Activated naive CD4-positive, alpha-beta T cell (primary cell): ENCODE measurements at regions not wholly inside any gene's neighbourhood (a gene's known extent, or its start where the extent isn't known, plus 50 kb on each side); places are given as distances from the start of the nearest gene placed in this dataset.

ENCODE experiments used
- DNase-seq, 4 experiments: peaks; one replicate each; lab custom pipeline; 2025; lab: John Stamatoyannopoulos, UW

DNA sequence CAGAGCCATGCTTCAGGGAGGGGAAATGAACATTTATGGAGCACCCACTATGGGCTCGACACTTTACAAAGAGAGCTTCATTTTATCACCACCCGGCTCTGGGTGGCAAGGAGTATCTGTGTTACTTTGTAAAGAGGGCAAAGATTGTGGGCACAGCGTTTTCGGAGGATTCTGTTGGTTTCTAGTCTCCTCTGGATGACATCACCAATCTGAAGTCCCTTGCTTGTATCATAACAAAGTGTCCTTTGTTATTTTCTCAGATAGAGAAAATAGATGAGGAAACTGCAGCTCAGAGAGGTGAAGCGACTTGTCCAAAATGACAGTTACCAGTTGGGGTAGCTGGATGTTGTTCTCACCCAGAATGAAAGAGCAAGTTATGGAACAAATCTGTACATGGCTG, 162.8 kb downstream of the GLI2 start:
- DNase-seq: no peak

DNA sequence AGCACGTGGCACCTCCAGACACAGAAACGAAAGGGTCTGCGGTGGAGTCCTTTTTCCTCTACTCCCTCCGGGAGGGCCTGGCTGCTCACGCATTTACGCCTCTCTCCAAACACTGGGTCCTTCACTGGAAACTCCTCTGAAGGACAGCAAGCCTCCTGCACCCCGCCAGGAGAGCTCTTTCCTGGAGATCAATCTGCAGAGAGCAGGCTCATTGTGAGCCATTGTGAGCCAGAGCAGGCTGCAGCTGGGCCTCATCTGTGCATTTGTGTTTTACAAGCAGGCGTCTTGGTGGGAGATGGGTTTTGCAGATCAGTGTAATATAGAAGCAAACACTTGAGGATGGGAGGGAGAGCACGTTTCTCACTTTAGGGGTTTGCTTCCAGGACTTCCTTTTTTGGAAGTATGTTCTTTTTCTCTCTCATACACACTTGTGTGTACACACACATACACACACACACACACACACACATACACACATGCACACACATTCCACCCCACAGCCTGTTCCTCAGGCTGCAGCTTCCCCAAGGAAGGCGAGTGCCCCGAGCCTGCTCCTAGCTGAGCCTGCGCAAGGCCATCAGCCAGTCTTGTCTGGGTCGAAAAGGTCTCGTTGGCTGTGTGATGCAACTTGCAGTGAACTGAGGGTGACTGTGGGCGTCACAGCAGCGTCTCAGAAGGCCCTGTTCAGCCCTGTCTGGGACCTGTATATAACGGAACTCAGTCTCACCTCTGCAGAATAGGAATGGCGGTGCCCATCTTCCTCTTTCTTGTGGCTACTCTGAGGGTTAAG, 163.5 kb downstream of the GLI2 start:
- no peak for DNase-seq

GRCh38 chr2:120899771-120900170, 164.1 kb downstream of the GLI2 start:
- no peak for DNase-seq

DNA sequence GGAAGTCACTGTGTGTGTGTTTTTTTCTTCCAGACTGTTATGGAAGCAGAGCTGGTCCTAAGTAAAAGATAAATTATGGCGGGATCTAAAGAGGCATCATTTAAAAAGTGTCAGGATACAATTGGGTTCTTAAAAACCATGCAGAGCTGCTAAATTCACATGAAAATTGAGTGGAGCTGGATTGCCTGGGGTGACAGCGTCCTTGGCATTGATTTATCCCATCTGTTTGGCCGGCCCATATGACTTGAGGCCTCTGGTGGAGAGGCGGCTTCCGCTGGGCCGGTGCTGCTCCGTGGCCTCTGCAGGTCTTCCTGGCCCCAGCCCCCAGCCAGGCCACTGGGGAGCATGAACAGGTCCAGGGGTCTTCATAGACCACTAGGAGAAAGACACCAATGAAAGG, 165.5 kb downstream of the GLI2 start:
- DNase-seq: no peak

DNA sequence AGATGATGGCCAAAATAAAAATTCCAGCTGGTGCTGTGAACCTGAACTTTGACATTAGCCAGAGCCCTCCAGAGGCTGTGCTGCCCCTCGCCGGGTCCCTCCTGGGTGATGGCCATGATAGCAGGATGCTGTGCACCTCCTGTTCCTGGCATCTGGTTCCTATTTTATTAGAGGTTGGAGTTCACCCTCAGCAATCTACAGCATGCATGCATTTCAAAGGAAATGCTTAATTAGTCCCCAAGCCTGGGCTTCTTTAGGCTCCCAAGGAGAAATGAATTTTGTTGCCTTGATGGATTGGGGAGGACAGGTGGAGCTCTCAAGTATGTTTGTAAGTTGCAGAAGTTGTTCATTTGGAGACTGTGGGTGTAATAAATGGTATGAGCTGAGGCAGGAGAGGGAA, 166.9 kb downstream of the GLI2 start:
- DNase-seq: no peak

- DNase-seq: no peak
Measured at GRCh38 chr2:120904379-120904778, 168.7 kb downstream of the GLI2 start.

DNA sequence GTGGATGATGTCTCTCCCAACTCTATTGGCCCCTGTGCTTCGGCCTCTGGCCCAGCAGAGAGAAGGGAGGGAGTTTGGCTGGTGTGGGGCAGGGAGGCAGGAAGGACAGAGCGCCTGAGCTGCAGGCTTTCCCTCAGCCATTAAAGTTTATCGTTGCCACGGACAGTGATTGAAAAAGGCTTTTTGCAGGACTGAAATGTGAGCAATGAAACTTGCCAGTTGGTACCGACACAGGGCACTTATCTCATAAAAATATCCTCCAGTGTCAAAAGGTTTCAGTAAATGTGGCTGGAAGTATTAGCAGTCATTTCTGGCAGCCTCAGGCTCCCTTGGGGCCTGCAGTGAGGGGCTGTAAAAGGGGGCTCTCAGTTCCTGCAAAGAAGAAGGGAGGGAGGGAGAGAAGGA, 169.2 kb downstream of the GLI2 start:
- DNase-seq: no peak

GRCh38 chr2:120905298-120905697, 169.6 kb downstream of the GLI2 start:
- no peak for DNase-seq

- no peak for DNase-seq
Measured at GRCh38 chr2:120905824-120906571, 170.3 kb downstream of the GLI2 start.

DNA sequence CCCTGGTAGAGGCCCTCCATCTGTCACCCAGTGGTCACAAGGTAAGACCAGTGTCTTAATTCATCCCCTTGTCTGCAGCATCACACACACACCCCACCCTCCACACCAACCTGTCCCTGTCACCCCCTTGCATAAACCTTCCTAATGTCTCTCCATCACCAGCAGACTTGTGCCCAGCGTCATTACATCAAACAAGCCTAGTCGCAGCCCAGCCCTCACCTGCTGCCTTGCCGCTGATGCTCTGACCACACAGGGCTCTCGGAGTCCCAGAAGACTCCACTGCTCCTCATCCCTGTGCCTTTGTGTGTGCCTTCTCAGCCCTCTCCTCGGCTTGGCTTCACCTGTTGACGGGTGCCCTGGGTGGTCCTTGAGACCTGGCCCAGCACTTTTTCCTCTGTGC, 171.2 kb downstream of the GLI2 start:
- DNase-seq: no peak

DNA sequence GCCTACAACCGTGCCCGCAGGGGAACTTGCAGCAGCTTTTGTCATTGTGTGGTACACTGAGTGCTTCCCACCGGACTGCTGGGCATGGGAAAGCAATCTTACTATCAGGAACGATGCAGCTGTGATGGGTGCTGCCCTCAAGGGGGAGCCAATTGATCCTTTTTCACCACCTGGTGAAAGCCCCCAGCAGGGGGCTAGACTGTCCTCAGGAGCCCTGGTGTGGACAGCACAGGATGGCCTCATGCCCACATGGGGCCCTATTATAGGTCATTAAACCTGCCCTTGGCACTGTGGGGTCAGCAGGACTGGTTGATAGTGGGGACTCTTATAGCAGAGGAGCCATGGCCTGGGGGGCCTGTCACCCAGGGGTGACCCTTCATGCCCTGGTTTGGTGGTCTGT, 172.2 kb downstream of the GLI2 start:
- no peak for DNase-seq

GRCh38 chr2:120908314-120908975, 172.8 kb downstream of the GLI2 start:
- no peak for DNase-seq

- no peak for DNase-seq
Measured at GRCh38 chr2:120909102-120909501, 173.4 kb downstream of the GLI2 start.

DNA sequence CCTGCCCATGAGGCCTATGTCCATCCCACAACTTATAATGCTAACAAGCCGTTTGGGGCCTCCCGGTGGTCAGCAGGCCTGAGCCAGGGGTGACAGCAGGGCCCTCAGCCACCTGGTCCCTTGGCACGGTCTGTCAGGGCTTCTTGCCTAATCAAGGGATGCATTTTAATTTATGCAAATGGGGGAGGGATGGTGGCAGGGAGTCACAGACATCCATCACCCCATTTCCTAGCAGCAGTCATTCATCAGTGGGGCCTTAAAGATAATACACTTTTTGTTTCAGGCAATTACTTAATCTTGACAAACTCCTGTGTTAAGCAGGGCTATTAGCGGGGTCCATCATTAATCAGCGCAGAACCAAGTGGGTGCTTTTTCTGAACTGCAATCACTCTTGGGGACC, 174.5 kb downstream of the GLI2 start:
- no peak for DNase-seq

- no peak for DNase-seq
Measured at GRCh38 chr2:120910956-120911951, 175.6 kb downstream of the GLI2 start.

DNA sequence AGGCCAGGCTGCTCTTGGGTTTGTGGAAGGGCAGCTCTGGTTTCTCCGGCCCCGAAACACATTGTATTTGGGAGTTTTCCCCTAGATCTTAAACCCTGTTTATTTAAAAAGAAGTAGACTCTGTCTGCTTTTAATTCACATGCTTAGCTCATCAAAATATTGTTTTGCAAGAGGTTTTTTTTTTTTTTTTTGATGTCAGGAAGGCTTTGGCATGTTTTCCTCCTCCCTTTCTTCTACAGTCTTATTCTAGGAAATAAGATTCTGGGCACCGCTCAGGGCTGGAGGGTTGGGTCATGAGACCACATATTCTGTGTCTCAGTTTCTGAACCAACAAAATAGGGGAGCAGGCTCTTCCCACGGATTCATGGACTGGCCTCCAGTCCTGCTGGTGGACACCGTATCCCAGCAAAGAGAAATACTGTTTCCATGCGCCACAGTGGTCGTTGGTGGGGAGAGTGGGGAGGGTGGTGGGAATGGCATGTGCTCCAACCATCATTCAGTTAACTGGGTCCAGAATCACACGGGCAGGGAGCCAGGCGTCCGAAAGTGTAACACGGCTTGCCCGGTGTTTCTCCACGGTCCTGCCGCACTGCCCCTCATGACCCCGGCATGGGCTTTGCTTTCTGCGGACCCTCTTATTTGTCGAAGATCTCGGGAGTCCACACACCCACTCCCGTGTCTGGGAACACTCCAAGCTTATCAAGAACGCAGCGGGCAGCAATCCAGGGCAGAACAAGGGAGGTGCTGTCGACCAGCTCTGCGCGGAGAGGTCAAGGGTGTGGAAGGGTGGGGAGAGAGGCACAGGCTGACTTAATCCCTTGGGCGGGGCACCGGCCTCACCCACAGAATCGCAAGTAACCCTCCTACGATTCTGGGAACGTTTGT, 176.7 kb downstream of the GLI2 start:
- DNase-seq: no peak

- DNase-seq: no peak
Measured at GRCh38 chr2:120913972-120914838, 178.5 kb downstream of the GLI2 start.

DNA sequence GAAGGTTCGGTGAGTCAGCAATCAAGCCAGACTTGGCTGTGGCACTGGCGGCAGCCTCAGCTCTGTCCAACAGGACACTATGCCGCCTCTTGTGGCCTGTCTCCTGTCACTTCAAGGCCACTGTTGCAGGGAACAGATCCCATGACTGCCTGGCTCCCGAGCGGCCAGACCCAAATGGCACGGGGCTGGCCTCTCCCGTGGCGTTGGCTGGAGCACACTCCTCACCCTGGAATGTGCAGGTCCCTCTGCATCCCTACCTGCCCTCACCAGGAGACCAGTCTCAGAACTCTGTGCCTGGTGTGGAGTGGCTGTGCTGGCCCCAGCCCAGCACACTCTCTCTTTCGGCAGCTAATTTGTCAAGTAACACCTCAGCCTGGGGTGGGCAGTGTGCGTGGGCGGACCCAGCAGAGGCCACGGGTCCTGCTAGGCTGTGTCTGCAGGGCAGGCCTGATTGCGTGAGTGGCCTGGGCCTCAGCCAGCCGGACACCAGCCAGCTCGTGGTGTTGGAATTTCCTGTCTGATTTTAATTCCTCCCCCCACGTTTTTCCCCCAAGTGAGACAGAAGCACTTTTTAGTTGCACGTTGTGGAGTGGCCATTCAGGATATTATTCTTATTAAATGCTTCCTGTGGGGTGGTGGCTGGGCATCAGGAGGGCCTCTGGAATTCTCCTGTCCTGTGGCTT, 179.3 kb downstream of the GLI2 start:
- DNase-seq: no peak

GRCh38 chr2:120915670-120916069, 180.0 kb downstream of the GLI2 start:
- DNase-seq: no peak
